NCI-H1092 treated with DMSO at 0.1 percent for 48 hours (cell line): ENCODE measurements at regions not wholly inside any gene's neighbourhood (a gene's known extent, or its start where the extent isn't known, plus 50 kb on each side); places are given as distances from the start of the nearest gene placed in this dataset.

ENCODE experiments used
- DNase-seq: peaks from one replicate; lab custom pipeline; 2025; lab: John Stamatoyannopoulos, UW

GRCh38 chr1:232280910-232281309, 349.0 kb downstream of the SIPA1L2 start:
- DNase-seq = no peak

GRCh38 chr1:232279909-232280400, 350.0 kb downstream of the SIPA1L2 start:
- DNase-seq = no peak

- no peak for DNase-seq
These were observed 351.0 kb downstream of the SIPA1L2 start for GRCh38 chr1:232278925-232279324.

- DNase-seq = no peak
These were observed 353.3 kb downstream of the SIPA1L2 start for GRCh38 chr1:232276651-232277050.

GRCh38 chr1:232274999-232275710, 354.8 kb downstream of the SIPA1L2 start:
- DNase-seq = no peak

GRCh38 chr1:232274236-232274855, 355.6 kb downstream of the SIPA1L2 start:
- no peak for DNase-seq

- DNase-seq = no peak
These were observed 356.9 kb downstream of the SIPA1L2 start for GRCh38 chr1:232273011-232273410.

GRCh38 chr1:232271991-232272589, 357.8 kb downstream of the SIPA1L2 start:
- DNase-seq = no peak

GRCh38 chr1:232271299-232271698, 358.6 kb downstream of the SIPA1L2 start:
- no peak for DNase-seq

GRCh38 chr1:232269988-232270387, 359.9 kb downstream of the SIPA1L2 start:
- no peak for DNase-seq

GRCh38 chr1:232267837-232268598, 361.9 kb downstream of the SIPA1L2 start:
- no peak for DNase-seq

GRCh38 chr1:232267092-232267836, 362.7 kb downstream of the SIPA1L2 start:
- no peak for DNase-seq

- no peak for DNase-seq
These were observed 366.5 kb downstream of the SIPA1L2 start for GRCh38 chr1:232263452-232263851.

GRCh38 chr1:232262991-232263390, 366.9 kb downstream of the SIPA1L2 start:
- no peak for DNase-seq

- no peak for DNase-seq
These were observed 369.1 kb downstream of the SIPA1L2 start for GRCh38 chr1:232260861-232261260.

GRCh38 chr1:232260045-232260444, 369.9 kb downstream of the SIPA1L2 start:
- no peak for DNase-seq

GRCh38 chr1:232259333-232259732, 370.6 kb downstream of the SIPA1L2 start:
- DNase-seq = no peak

- DNase-seq = no peak
These were observed 377.3 kb downstream of the SIPA1L2 start for GRCh38 chr1:232252546-232253118.

GRCh38 chr1:232250838-232251237, 379.1 kb downstream of the SIPA1L2 start:
- DNase-seq = no peak

GRCh38 chr1:232249861-232250777, 379.8 kb downstream of the SIPA1L2 start:
- DNase-seq = no peak
